ENCODE measurements at regions not wholly inside any gene's neighbourhood (a gene's known extent, or its start where the extent isn't known, plus 50 kb on each side); places are given as distances from the start of the nearest gene placed in this dataset.

DNA sequence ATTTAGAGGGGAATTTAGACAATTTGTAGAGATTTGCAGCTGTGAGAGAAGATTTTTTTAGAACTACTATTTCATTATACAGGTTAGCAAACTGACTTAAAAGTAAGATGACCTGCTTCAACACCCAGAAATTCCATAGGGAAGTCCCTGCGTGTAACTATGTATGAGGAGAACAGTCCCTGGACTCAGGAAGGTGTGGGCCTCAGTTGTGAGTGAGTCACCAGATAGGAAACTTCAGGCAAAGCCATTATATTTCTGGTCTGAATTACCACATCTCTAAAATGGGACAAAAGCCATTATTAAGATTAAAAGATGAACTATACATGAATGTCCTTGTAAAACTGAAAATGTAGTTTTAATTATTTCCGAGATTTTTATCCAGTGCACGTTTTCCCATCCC is 488.3 kb upstream of the GOLIM4 start:
- no peak overlapping the region for H3K4me3 ChIP-seq
- ATAC-seq (no peak), DNase-seq (ENCODE audit: low spot score) (no peak)
- no peaks in the 10 kb centered on the region for H3K36me3 ChIP-seq (ENCODE audit: insufficient read depth)
- H3K36me3 Mint-ChIP-seq (ENCODE audit: low read depth), result no peaks in the 10 kb centered on the region
- H3K79me2 ChIP-seq (replicated peaks; ENCODE audit: insufficient read depth), result no peaks in the 10 kb centered on the region
- H3K9me3 Mint-ChIP-seq, result no peaks in the 10 kb centered on the region
- H3K9me2 ChIP-seq (ENCODE audit: insufficient read depth), result no peaks in the 10 kb centered on the region
- H3K4me3 Mint-ChIP-seq, result no peak overlapping the region
- no peaks in the 10 kb centered on the region for H3K27me3 ChIP-seq (ENCODE audit: insufficient read depth)
- H2AFZ ChIP-seq, result no peak overlapping the region
- H3K27ac ChIP-seq (ENCODE audit: low read depth), result no peak overlapping the region
- no peaks in the 10 kb centered on the region for H3F3A ChIP-seq (replicated peaks; ENCODE audit: low read depth)
- H3K4me2 ChIP-seq, result no peak overlapping the region
- TF ChIP-seq, protein P1, sequence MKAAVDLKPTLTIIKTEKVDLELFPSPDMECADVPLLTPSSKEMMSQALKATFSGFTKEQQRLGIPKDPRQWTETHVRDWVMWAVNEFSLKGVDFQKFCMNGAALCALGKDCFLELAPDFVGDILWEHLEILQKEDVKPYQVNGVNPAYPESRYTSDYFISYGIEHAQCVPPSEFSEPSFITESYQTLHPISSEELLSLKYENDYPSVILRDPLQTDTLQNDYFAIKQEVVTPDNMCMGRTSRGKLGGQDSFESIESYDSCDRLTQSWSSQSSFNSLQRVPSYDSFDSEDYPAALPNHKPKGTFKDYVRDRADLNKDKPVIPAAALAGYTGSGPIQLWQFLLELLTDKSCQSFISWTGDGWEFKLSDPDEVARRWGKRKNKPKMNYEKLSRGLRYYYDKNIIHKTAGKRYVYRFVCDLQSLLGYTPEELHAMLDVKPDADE (IDR thresholded peaks at IDR 0.05), result no peak
- no peak for TF ChIP-seq EZH2phosphoT487 (IDR thresholded peaks at IDR 0.05; ENCODE audit: unreplicated experiment)
- no peak for TF ChIP-seq POLR2AphosphoS5 (IDR thresholded peaks at IDR 0.05; ENCODE audit: low read depth)
- no peak for TF ChIP-seq ZNF114 (CRISPR knock-in tag; IDR thresholded peaks at IDR 0.05)
- TF ChIP-seq STAT1 (IDR thresholded peaks at IDR 0.05; ENCODE audit: unreplicated experiment), result no peak
- no peak for TF ChIP-seq JUNB (IDR thresholded peaks at IDR 0.05; ENCODE audit: unreplicated experiment)
- TF ChIP-seq ZNF462 (CRISPR knock-in tag; IDR thresholded peaks at IDR 0.05), result no peak
- H3K27me3 Mint-ChIP-seq (ENCODE audit: insufficient read depth, low read depth, poor library complexity), result no peaks in the 10 kb centered on the region
- H3K4me1 Mint-ChIP-seq, result peaks cover 40% of the 10 kb centered on the region
- peaks cover 35% of the 10 kb centered on the region for H3K4me1 ChIP-seq (ENCODE audit: insufficient read depth)
- H4K20me1 ChIP-seq (replicated peaks; ENCODE audit: insufficient read depth), result no peaks in the 10 kb centered on the region
- peak overlapping the region; percentile 32; the same call in 1 of the 2 replicates for H3K27ac Mint-ChIP-seq

Data from GM23338 (cell line).